SK-N-MC (cell line): ENCODE measurements at regions not wholly inside any gene's neighbourhood (a gene's known extent, or its start where the extent isn't known, plus 50 kb on each side); places are given as distances from the start of the nearest gene placed in this dataset.

ENCODE experiments used
- EZH2 ChIP-seq: fragments of 200-600 bp; sonication (generic); IDR thresholded peaks from one replicate; pipeline ENCODE4 v1.6.1; 2017; ENCODE audit warnings: antibody characterized with exemption
- POLR2AphosphoS5 ChIP-seq: IDR thresholded peaks from 2 replicates; pipeline ENCODE4 v1.6.1; 2012; ENCODE audit warnings: mild to moderate bottlenecking, low read depth, low read length, borderline replicate concordance

GRCh38 chr2:128536925-128537620 is 218.4 kb upstream of the HS6ST1 start:
- no peak for TF ChIP-seq POLR2AphosphoS5
- no peak for TF ChIP-seq EZH2
